MM.1S (cell line): ENCODE measurements at regions not wholly inside any gene's neighbourhood (a gene's known extent, or its start where the extent isn't known, plus 50 kb on each side); places are given as distances from the start of the nearest gene placed in this dataset.

ENCODE experiments used
- CTCF ChIP-seq: fragments of 300-600 bp; sonication (generic); IDR thresholded peaks from 2 replicates; pipeline ENCODE4 v1.5.1; 2016; ENCODE audit warnings: antibody characterized with exemption, low read length, mixed read lengths
- EZH2 ChIP-seq: fragments of 300-600 bp; sonication (generic); optimal IDR thresholded peaks from 2 replicates; pipeline ENCODE3; 2017; ENCODE audit warnings: low read depth, mild to moderate bottlenecking, antibody characterized with exemption, low read length, mixed read lengths
- EZH2phosphoT487 ChIP-seq: fragments of 300-600 bp; sonication (generic); IDR thresholded peaks from 2 replicates; pipeline ENCODE4 v1.6.1; 2018; ENCODE audit warnings: antibody characterized with exemption, low read length

- TF ChIP-seq EZH2phosphoT487: no peak
- no peak for TF ChIP-seq EZH2
- TF ChIP-seq CTCF: no peak
These were observed 109.5 kb downstream of the SNX5 start for GRCh38 chr20:17859002-17859615.
